ENCODE measurements at regions not wholly inside any gene's neighbourhood (a gene's known extent, or its start where the extent isn't known, plus 50 kb on each side); places are given as distances from the start of the nearest gene placed in this dataset.

DNA sequence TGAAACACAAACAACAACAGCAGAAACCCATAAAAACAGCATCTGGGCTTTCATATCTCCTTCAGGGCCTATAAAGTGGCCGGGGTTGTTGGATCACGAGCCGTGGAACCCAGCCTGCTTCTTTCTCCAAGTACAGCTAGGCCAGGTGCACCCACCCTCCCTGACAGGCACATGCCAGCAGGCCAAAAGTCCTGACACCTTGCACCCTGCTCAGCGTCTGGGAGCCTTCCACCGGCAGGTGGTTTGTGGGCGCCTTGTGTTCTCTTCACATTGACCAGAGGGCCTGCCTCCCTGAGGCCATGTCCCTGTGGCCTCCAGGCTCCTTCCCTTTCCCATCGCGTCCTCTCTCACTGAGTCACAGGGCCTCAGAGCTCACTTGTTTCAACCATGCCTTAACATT, 271.6 kb downstream of the ZNF516 start:
- ATAC-seq = no peak
- Histone ChIP-seq H3K4me3 (no peak overlapping the region), H3K9me3 (no peaks in the 10 kb centered on the region), H3K36me3 (ENCODE audit: low read depth) (no peaks in the 10 kb centered on the region), H3K4me1 (ENCODE audit: low read depth) (no peaks in the 10 kb centered on the region)
- intact Hi-C loops (cut with DNase I, micrococcal nuclease) = no loop called here
- TF ChIP-seq, protein P1, sequence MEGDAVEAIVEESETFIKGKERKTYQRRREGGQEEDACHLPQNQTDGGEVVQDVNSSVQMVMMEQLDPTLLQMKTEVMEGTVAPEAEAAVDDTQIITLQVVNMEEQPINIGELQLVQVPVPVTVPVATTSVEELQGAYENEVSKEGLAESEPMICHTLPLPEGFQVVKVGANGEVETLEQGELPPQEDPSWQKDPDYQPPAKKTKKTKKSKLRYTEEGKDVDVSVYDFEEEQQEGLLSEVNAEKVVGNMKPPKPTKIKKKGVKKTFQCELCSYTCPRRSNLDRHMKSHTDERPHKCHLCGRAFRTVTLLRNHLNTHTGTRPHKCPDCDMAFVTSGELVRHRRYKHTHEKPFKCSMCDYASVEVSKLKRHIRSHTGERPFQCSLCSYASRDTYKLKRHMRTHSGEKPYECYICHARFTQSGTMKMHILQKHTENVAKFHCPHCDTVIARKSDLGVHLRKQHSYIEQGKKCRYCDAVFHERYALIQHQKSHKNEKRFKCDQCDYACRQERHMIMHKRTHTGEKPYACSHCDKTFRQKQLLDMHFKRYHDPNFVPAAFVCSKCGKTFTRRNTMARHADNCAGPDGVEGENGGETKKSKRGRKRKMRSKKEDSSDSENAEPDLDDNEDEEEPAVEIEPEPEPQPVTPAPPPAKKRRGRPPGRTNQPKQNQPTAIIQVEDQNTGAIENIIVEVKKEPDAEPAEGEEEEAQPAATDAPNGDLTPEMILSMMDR (IDR thresholded peaks at IDR 0.05) = no peak
- no peak for DNase-seq

DNA sequence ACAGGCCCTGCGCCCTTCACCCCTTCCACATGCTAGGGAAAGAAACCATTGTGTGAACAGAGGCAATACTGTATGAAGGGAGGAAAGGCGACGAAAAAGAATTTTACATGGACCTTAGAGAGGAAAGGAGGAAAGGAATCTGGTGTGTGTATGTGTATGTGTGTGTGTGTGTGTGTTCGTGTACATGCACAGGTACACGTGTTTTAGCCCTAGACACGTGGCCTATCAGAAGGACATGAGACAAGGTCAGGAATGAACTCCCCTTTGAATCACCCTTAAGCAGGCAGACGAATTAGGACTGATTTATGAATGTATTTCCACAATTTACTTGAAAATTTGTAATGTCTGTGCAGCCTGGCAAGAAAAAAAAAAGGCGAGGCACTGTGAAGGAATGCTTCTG, 276.0 kb downstream of the ZNF516 start:
- H3K36me3 ChIP-seq (ENCODE audit: low read depth) = no peaks in the 10 kb centered on the region
- TF ChIP-seq, protein P1 (IDR thresholded peaks at IDR 0.05) = no peak
- H3K9me3 ChIP-seq = no peaks in the 10 kb centered on the region
- H3K4me3 ChIP-seq = no peak overlapping the region
- H3K4me1 ChIP-seq (ENCODE audit: low read depth) = no peaks in the 10 kb centered on the region
- no peak for DNase-seq
- intact Hi-C loops (cut with DNase I, micrococcal nuclease) = no loop called here
- ATAC-seq = no peak

DNA sequence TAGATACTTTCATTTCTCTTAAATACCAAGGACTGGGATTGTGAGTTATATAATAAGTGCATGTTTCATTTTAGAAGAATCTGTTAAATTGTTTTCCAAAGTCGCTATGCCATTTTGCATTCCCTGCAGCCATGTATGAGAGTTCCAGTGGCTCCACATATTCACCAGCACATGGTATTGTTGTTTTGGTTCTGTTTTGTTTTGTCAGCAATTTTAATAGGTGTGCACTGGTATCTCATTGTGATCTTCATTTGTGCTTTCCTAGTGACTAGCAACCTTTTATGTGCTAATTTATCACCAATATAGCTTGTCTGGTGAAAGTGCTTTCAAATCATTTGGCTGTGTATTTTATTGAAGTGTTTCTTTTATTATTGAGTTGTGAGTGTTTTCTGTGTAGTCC, 278.9 kb downstream of the ZNF516 start:
- ATAC-seq = no peak
- no peak for DNase-seq
- Histone ChIP-seq H3K4me1 (ENCODE audit: low read depth) (no peaks in the 10 kb centered on the region), H3K36me3 (ENCODE audit: low read depth) (no peaks in the 10 kb centered on the region), H3K4me3 (no peak overlapping the region), H3K9me3 (no peaks in the 10 kb centered on the region)
- TF ChIP-seq, protein P1 (IDR thresholded peaks at IDR 0.05) = no peak
- intact Hi-C loops (cut with DNase I, micrococcal nuclease) = no loop called here

DNA sequence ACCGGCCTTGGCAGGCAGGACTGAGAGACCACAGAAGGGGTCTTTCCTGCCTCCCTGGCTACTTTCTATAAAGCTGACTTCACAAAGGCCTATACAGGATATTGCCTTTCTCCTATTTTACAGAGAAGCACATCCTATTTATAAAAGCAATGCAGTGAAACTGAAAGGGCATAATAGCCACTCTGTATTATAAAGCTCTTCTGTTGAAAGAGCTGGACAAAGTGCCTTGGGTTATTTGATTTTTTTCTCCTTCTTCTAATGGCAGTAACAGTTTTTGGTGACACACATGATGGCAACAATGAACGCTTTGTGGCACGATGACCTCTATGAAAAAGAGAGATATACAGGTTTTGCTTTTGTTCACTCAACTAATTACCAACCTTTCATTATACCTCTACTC, 281.1 kb downstream of the ZNF516 start:
- TF ChIP-seq, protein P1 (IDR thresholded peaks at IDR 0.05) = no peak
- no peak for DNase-seq
- ATAC-seq = no peak
- no peak overlapping the region for H3K4me3 ChIP-seq
- H3K9me3 ChIP-seq = no peaks in the 10 kb centered on the region
- no peaks in the 10 kb centered on the region for H3K4me1 ChIP-seq (ENCODE audit: low read depth)
- no peaks in the 10 kb centered on the region for H3K36me3 ChIP-seq (ENCODE audit: low read depth)
- intact Hi-C loops (cut with DNase I, micrococcal nuclease) = no loop called here

DNA sequence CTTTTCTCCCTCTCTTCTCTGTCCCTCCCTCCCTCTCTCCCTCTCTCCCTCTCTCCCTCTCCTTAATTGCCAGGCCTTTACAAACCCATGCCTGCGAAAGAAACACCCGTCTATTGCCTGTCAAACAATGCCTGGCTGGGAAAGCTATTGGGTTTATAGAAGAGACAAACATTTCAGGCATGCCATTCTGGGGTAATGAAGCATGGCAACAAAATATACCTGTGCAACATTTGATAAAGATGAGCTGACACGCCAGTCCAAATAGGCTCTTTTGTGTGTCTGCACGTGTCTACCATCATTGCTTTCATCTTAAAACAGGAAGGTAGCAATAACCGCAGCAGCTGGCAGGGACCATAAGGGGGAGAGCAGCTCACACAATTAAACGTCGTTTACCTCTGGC, 282.1 kb downstream of the ZNF516 start:
- TF ChIP-seq, protein P1 (IDR thresholded peaks at IDR 0.05) = no peak
- intact Hi-C loops (cut with DNase I, micrococcal nuclease) = no loop called here

DNA sequence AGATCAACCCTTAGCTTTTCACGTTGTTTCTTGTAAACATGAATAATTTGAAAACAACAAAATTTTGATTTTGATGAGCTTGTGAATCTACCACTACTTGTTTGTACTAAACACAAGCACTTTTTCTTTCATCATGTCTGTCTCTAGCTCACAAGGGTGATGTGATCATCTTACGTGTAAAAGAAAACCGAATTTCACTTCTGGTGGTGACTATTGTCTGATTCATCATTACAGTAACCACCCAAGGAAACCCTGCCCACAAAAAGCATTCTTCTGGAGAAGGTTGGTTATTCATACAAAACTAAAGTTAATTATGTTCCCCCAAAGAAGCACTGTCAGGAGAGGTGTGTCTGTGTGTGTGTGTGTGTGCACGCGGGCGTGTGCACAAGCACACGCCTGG, 285.4 kb downstream of the ZNF516 start:
- intact Hi-C loops (cut with DNase I, micrococcal nuclease) = no loop called here
- TF ChIP-seq, protein P1 (IDR thresholded peaks at IDR 0.05) = no peak
- Histone ChIP-seq H3K9me3 (no peaks in the 10 kb centered on the region), H3K4me1 (ENCODE audit: low read depth) (no peaks in the 10 kb centered on the region), H3K36me3 (ENCODE audit: low read depth) (no peaks in the 10 kb centered on the region), H3K4me3 (no peak overlapping the region)
- ATAC-seq (no peak), DNase-seq (no peak)

More for the DNA sequence above, 282.1 kb downstream of the ZNF516 start:
- H3K4me1 ChIP-seq (ENCODE audit: low read depth) = no peaks in the 10 kb centered on the region
- ATAC-seq (no peak), DNase-seq (no peak)
- H3K9me3 ChIP-seq = no peaks in the 10 kb centered on the region
- H3K4me3 ChIP-seq = no peak overlapping the region
- H3K36me3 ChIP-seq (ENCODE audit: low read depth) = no peaks in the 10 kb centered on the region
